Fibroblast of villous mesenchyme (primary cell): ENCODE measurements at regions not wholly inside any gene's neighbourhood (a gene's known extent, or its start where the extent isn't known, plus 50 kb on each side); places are given as distances from the start of the nearest gene placed in this dataset.

Source experiments
- DNase-seq: peaks from one replicate; pipeline ENCODE4 v3.0.0-alpha.2; 2010; ENCODE audit warnings: low read depth
- H3K4me3 ChIP-seq: 2 replicates; pipeline ENCODE4 v1.5.1; 2011; ENCODE audit warnings: low read depth, mild to moderate bottlenecking, low read length
- CTCF ChIP-seq: IDR thresholded peaks from 2 replicates; pipeline ENCODE4 v1.5.1; 2012; ENCODE audit warnings: low read depth, mild to moderate bottlenecking, low read length; ENCODE audit not compliant: insufficient read depth

GRCh38 chr1:234942879-234943506, 185.6 kb downstream of the TOMM20 start:
- H3K4me3 ChIP-seq, result no peak overlapping the region

GRCh38 chr1:234942012-234942332, 186.7 kb downstream of the TOMM20 start:
- no peak for DNase-seq
- no peak overlapping the region for H3K4me3 ChIP-seq
- no peak for TF ChIP-seq CTCF

More at GRCh38 chr1:234942879-234943506, 185.6 kb downstream of the TOMM20 start:
- DNase-seq, result no peak
- no peak for TF ChIP-seq CTCF

GRCh38 chr1:234941321-234942011, 187.2 kb downstream of the TOMM20 start:
- DNase-seq, result peak; percentile 60
- TF ChIP-seq CTCF, result no peak

GRCh38 chr1:234940841-234941240, 187.8 kb downstream of the TOMM20 start:
- DNase-seq, result no peak
- no peak overlapping the region for H3K4me3 ChIP-seq
- no peak for TF ChIP-seq CTCF

More at GRCh38 chr1:234941321-234942011, 187.2 kb downstream of the TOMM20 start:
- no peak overlapping the region for H3K4me3 ChIP-seq

GRCh38 chr1:234938924-234939323, 189.7 kb downstream of the TOMM20 start:
- no peak for DNase-seq
- no peak for TF ChIP-seq CTCF
- H3K4me3 ChIP-seq, result no peak overlapping the region

- no peak for TF ChIP-seq CTCF
- no peak for DNase-seq
- no peak overlapping the region for H3K4me3 ChIP-seq
These were observed 190.5 kb downstream of the TOMM20 start for GRCh38 chr1:234938135-234938534.
